ENCODE measurements at regions not wholly inside any gene's neighbourhood (a gene's known extent, or its start where the extent isn't known, plus 50 kb on each side); places are given as distances from the start of the nearest gene placed in this dataset.
"Not testable (repeated sequence)": the region's sequence is repeated elsewhere in the genome, so short reads cannot be mapped to it uniquely, and the experiment has no call there.

GRCh38 chr1:232569554-232569921 lies 60.4 kb downstream of the SIPA1L2 start:
- not testable (repeated sequence) for TF ChIP-seq CTCF, POLR2A (IDR thresholded peaks at IDR 0.05)
